ENCODE measurements at regions not wholly inside any gene's neighbourhood (a gene's known extent, or its start where the extent isn't known, plus 50 kb on each side); places are given as distances from the start of the nearest gene placed in this dataset.

DNA sequence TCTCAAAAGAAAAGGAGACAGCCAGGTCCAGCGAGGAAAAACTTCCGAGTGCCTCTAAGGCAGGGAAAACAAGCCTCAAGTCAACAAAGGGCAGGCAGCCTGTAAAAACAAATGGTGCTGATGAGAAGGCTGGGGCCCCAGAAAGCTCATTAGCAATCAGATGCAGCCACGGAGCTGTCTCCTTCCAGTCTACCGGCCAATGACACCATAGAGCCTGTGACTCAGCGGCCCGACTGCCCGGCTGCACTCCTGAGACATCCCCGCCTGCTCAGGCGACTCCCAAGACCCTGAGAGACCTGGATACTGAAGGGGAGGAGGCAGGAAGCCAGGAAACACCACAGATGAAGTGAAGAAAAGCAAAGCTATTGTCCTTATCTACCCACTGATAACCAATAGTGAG is 120.1 kb upstream of the HDDC2 start:
- TF ChIP-seq, protein P1, sequence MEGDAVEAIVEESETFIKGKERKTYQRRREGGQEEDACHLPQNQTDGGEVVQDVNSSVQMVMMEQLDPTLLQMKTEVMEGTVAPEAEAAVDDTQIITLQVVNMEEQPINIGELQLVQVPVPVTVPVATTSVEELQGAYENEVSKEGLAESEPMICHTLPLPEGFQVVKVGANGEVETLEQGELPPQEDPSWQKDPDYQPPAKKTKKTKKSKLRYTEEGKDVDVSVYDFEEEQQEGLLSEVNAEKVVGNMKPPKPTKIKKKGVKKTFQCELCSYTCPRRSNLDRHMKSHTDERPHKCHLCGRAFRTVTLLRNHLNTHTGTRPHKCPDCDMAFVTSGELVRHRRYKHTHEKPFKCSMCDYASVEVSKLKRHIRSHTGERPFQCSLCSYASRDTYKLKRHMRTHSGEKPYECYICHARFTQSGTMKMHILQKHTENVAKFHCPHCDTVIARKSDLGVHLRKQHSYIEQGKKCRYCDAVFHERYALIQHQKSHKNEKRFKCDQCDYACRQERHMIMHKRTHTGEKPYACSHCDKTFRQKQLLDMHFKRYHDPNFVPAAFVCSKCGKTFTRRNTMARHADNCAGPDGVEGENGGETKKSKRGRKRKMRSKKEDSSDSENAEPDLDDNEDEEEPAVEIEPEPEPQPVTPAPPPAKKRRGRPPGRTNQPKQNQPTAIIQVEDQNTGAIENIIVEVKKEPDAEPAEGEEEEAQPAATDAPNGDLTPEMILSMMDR (conservative IDR thresholded peaks at IDR 0.05; ENCODE audit: low read length) = no peak
- TF ChIP-seq EZH2phosphoT487 (IDR thresholded peaks at IDR 0.05; ENCODE audit: borderline replicate concordance) = no peak

Measured in Loucy (cell line).